HG03097 (cell line): ENCODE measurements at regions not wholly inside any gene's neighbourhood (a gene's known extent, or its start where the extent isn't known, plus 50 kb on each side); places are given as distances from the start of the nearest gene placed in this dataset.
A peak's percentile ranks its signal among the peaks of the same experiment; 100 is the strongest.
"Not testable (repeated sequence)": the region's sequence is repeated elsewhere in the genome, so short reads cannot be mapped to it uniquely, and the experiment has no call there.

Experiments used
- ATAC-seq: cut with Tn5 transposase; IDR thresholded peaks from one replicate; pipeline ENCODE4 v1.9.1; 2021; ENCODE audit not compliant: unreplicated experiment, low FRiP score

DNA sequence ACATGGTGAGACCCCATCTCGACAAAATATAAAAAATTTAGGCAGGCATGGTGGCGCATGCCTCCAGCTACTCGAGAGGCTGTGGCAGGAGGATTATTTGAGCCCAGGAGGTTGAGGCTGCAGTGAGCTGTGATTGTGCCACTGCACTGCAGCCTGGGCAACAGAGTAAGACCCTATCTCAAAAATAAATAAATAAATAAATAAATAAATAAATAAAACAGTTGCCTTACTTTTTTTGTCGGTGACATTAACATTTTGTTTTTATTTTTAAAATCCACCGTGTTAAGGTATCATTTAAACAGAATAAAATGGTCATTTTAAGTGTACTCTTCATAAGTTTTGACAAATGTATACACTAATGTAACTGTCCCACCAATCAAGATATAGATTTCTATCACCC lies 57.0 kb downstream of the RASL11A start:
- no peak for ATAC-seq

DNA sequence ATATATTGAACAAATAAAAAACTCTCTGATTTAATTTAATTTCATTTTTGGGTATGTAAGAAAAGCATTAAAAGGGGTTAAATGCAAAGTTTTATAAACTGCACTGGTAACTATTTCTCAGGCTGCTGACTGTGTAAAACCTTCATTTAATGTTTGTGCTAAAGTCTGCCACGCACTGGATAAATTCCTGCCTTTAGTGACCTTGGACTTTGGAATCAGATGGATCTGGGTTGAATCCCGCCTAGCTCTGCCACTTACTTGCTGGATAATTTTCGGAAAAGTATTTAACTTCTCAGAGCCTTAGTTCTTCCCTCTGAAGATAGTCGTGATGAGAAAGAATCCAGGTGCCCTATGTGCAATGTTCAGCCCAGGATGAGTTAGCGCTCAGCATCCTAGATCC lies 58.6 kb downstream of the RASL11A start:
- ATAC-seq = no peak

GRCh38 chr13:27334774-27335435 lies 64.3 kb downstream of the RASL11A start:
- no peak for ATAC-seq

GRCh38 chr13:27336014-27336673 lies 65.5 kb downstream of the RASL11A start:
- no peak for ATAC-seq

DNA sequence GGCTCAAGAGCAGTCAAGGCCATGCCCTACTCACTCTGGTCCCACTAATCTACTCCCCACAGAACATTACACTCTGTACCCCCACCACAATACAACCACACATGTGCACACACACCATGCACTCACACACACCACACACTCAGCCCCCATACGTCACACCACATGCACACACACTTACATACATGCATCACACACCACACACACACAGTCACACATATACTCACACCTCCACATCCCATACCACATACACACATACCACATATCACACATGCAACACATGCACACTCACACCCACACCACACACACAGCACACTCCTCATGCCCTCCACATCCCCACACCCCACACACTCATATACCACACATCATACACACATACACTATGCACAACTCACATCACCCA lies 67.6 kb downstream of the RASL11A start:
- no peak for ATAC-seq

- ATAC-seq = no peak
Measured at GRCh38 chr13:27338816-27339215, 68.2 kb downstream of the RASL11A start.

DNA sequence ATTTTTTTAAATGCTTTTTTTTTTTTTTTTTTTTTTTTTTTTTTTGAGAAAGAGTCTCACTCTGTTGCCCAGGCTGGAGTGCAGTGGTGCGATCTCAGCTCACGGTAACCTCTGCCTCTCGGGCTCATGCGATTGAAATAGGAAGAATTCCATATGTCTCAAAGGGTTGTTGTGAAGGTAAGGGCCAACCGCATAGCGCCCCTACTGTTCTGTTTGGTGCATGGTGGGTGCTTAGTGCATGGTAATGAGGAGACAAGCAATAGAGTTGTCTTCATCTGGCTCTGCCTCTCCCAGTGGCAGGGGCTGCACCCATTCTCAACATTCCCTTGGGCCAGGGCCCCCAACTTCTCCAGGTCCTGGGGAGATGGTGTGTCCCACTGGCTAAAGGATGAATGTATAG lies 68.7 kb downstream of the RASL11A start:
- no peak for ATAC-seq

- ATAC-seq = no peak
Measured at GRCh38 chr13:27341616-27342015, 71.0 kb downstream of the RASL11A start.

- ATAC-seq = no peak
Measured at GRCh38 chr13:27347211-27347772, 76.7 kb downstream of the RASL11A start.

DNA sequence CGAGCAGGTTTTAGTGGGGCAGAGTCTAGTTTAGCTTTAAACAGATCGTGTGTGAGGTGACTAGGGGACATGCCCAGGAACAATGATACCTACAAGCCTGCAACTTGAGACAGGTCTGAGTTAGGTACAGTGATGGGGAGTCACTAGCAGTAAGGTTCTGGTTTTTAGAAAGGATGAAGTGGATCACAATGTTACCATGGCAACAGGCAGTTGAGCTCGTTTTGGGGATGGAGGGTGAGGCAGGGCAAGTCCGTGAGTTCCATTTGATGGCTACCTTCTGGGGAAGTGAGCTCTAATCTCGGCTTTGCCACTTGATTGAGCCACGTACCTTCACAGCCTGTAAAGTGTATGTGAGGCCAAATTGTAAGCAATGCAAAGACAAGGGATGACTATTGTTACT lies 76.0 kb upstream of the GTF3A start:
- no peak for ATAC-seq

DNA sequence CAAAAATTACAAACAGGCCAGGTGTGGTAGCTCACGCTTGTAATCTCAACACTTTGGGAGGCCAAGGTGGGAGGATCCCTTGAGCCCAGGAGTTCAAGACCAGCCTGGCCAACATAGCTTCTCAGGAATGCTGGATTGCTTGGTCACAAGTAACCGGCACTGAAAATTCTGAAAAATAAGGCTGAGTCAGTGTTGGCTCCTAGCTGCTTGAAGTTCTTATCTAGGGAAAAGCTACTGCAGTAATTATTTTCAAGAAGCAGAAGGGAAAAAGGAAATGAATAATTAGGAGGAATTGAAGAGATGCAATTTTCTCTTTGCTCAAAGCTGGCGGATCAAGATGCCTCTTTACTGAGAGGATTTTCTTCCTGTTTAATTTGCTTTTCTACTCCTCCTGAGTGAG lies 75.0 kb upstream of the GTF3A start:
- no peak for ATAC-seq

DNA sequence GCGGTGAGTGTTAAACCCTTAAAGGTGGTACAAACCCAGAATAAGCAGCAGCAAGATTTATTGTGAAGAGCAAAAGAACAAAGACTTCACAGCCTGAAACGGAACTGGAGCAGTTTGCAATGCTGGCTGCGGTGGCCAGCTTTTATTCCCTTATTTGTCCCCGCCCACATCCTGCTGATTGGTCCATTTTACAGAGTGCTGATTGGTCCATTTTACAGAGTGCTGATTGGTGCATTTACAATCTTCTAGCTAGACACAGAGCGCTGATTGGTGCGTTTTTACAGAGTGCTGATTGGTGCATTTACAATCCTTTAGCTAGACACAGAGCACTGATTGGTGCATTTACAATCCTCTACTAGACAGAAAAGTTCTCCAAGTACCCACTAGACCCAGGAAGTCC lies 73.6 kb upstream of the GTF3A start:
- not testable (repeated sequence) for ATAC-seq

DNA sequence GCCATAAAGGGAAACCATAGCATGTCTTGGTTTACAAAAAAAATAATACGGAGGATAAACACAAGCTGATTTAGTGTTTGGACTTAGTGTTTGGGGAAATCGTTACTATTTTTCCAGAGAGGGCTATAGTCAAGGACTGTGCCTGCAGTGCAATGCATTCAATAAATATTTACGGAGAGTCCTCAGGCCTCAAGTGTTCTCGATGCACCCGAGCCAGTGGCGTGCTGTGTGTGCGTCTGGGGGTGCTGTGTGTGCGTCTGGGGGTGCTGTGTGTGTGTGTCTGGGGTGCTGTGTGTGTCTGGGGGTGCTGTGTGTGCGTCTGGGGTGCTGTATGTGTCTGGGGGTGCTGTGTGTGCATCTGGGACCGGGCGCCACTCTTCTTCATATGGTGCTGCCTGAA lies 71.7 kb upstream of the GTF3A start:
- ATAC-seq = no peak

DNA sequence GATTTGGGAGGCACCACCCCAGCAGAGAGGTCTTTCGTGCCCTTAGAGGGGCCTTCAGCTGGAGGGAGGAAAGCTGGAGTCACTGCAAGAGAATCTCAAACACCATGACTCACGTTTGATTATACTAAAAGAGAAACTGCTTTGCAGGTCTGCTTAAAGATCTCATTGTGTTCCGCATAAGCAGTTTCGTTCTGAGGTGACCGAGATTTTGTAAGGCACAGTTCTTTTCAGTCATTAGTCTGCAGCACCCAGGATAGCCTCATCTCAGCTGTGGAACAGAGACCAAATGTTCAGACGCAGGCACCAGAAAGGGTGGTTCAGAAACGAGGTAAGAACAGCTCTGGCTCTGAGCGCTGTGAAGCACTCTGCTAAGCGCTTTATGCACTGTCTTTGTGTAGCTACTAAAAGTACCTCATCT lies 71.2 kb upstream of the GTF3A start:
- peak; percentile 84 for ATAC-seq

DNA sequence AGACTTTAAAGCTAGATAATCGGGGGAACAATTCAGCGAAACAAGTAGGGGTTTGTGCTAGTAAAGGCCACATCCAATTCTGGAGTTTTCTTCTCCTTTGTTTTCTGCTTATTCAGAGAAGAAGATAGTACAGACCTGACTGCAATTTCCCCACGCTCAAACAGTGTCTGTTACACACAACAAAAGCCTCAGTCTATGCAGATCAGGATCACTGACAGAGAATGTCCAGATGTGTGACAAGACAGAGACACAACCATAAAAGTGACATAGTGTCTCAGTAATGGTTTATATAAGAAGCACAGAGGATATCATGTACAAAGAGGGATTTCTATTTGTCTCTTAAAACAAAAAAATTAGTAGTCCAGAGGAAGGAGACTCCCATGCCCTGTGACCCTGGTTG lies 70.7 kb upstream of the GTF3A start:
- no peak for ATAC-seq

GRCh38 chr13:27354379-27354778 lies 70.0 kb upstream of the GTF3A start:
- no peak for ATAC-seq

GRCh38 chr13:27355894-27356293 lies 68.5 kb upstream of the GTF3A start:
- no peak for ATAC-seq

DNA sequence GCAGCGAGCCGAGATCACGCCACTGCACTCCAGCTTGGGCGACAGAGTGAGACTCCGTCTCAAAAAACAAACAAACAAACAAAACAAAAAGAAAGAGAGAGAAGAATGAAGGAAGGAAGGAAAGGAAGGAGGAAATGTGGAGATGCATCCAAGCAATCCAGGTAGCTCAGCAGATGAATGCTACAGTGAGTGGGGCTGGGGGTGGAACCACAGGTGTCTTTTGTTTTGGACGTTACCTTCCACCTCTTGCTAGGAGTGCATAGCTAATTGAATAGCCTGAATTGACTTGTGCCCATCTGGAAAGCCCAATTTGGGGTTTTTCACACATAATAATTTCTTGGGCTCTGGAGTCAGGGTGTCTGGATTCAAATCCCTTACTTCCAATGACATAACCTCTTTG lies 66.0 kb upstream of the GTF3A start:
- no peak for ATAC-seq

- no peak for ATAC-seq
Measured at GRCh38 chr13:27359199-27359821, 65.1 kb upstream of the GTF3A start.

DNA sequence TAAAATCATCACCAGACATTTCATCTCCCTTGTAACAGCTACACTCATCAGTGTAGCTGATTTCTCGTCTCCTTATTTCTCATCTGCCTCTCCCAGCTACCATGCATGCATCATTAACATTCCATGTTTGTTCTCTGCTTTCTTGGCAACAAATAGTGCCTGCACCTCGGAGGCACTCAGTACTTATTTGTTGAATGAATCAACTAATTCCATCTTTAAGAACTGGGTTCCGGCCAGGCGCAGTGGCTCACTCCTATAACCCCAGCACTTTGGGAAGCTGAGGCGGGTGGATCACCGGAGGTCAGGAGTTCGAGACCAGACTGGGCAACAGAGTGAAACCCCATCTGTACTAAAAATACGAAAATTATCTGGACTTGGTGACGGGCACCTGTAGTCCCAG lies 63.9 kb upstream of the GTF3A start:
- ATAC-seq = no peak

DNA sequence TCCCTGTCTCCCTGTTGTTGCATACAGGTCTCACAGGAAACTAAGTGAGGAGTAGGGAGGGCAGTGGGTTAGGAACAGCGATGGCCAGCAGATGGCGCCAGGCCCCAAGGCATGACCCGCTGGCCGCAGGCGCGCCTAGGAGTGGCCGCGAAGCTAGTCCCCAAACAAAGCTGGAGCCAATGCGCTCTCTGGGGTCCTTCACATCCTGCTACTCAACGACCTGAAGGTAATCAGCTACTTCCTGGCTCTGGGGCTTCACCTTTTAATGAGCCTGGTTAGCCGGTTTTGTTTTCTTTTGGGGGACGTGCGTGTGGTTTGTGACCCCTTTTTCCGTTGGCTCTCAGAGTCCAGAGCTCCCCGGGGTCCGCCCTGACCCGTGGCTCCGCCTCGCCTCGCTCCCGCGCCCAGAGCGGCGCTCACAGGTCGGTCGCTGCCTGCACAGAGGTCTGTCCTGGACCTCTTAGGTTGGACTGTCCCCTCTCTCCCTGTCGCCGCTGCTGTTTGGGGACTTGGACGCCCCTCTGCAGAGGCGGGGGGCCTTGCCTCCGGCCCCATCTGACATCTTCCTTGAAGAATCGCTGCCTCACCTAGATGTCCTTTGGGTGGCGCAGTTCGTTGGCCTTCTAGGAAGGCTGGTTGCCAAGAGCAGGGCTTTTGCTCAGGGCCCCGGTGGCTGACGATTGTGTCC lies 62.2 kb upstream of the GTF3A start:
- peak; percentile 82 for ATAC-seq
